B cell (primary cell): ENCODE measurements at regions not wholly inside any gene's neighbourhood (a gene's known extent, or its start where the extent isn't known, plus 50 kb on each side); places are given as distances from the start of the nearest gene placed in this dataset.

Source experiments
- CTCF ChIP-seq: fragments of 200-600 bp; IDR thresholded peaks from one replicate; pipeline ENCODE4 v1.8.0; 2022; ENCODE audit warnings: antibody characterized with exemption, mild to moderate bottlenecking
- EZH2 ChIP-seq: IDR thresholded peaks from 2 replicates; pipeline ENCODE4 v1.6.1; 2012; ENCODE audit warnings: borderline replicate concordance, low read depth, mild to moderate bottlenecking, moderate library complexity, low read length; ENCODE audit not compliant: insufficient read depth, poor library complexity, severe bottlenecking

GRCh38 chrX:130995439-130995838 lies 62.7 kb upstream of the ARHGAP36 start:
- TF ChIP-seq CTCF (no peak), EZH2 (no peak)
